Kidney (tissue), 13 donors: ENCODE measurements at regions not wholly inside any gene's neighbourhood (a gene's known extent, or its start where the extent isn't known, plus 50 kb on each side); places are given as distances from the start of the nearest gene placed in this dataset.
A peak's percentile ranks its signal among the peaks of the same experiment; 100 is the strongest.

Source experiments
- DNase-seq, 5 donors: peaks; one replicate each; pipeline ENCODE4 v3.0.0-alpha.2; 2013 to 2020
- FAIRE-seq: peaks from 2 replicates; lab custom pipeline; 2012; peaks lifted over from hg19 to GRCh38; lab: Jason Lieb, UNC
- H3K27ac ChIP-seq, 2 donors: one replicate each; pipeline ENCODE4 v1.7.0; 2013; ENCODE audit warnings: low read depth in 2 of 2, low read length in 2 of 2, inconsistent platforms in 1 of 2
- H3K27me3 ChIP-seq: one replicate; pipeline ENCODE4 v1.7.1; 2013; ENCODE audit warnings: low read length, inconsistent platforms; ENCODE audit not compliant: control insufficient read depth, insufficient read depth
- H3K36me3 ChIP-seq, 3 donors: one replicate each; pipeline versions ENCODE4 v1.7.0 to v1.7.1; 2013; ENCODE audit warnings: low read length in 3 of 3, control low read depth in 1 of 3, inconsistent platforms in 1 of 3; ENCODE audit not compliant: insufficient read depth in 3 of 3, control insufficient read depth in 2 of 3
- H3K4me1 ChIP-seq, 3 donors: one replicate each; pipeline versions ENCODE4 v1.7.0 to v1.7.1; 2013; ENCODE audit warnings: low read length in 3 of 3, inconsistent platforms in 1 of 3, low read depth in 1 of 3; ENCODE audit not compliant: control insufficient read depth in 2 of 3, insufficient read depth in 2 of 3
- H3K4me3 ChIP-seq, 3 donors: one replicate each; pipeline versions ENCODE4 v1.7.0 to v1.8.1; 2013; ENCODE audit warnings: low read length in 3 of 3, control low read depth in 1 of 3, inconsistent platforms in 1 of 3
- H3K9ac ChIP-seq, 3 donors: one replicate each; pipeline versions ENCODE4 v1.7.0 to v1.7.1; 2013; ENCODE audit warnings: low read length in 3 of 3, control low read depth in 1 of 3, inconsistent platforms in 1 of 3
- H3K9me3 ChIP-seq, 3 donors: one replicate each; pipeline versions ENCODE4 v1.7.0 to v1.7.1; 2013; ENCODE audit warnings: low read length in 3 of 3, control low read depth in 1 of 3, inconsistent platforms in 1 of 3; ENCODE audit not compliant: control insufficient read depth in 2 of 3, insufficient read depth in 1 of 3
- CTCF ChIP-seq: IDR thresholded peaks from 3 replicates; pipeline ENCODE4 v1.5.1; 2012; ENCODE audit warnings: mild to moderate bottlenecking, moderate library complexity, borderline replicate concordance; ENCODE audit not compliant: insufficient read depth; ENCODE audit errors: extremely low read depth
- intact Hi-C: fragments of 100-400 bp; cut with DNase I; formaldehyde crosslinking; loops from one replicate; pipeline ENCODE4 v1.11.1; 2022
- donor health status: control.
- donor health status: control.
- donor health status: control.
- donor health status: control.
- donor health status: control.
- donor health status: DM: yes; HTN: yes; CAD: no.
- donor health status: Normal renal cell carcinoma (clear cell type).

- Histone ChIP-seq H3K27me3 (no peaks in the 10 kb centered on the region), H3K4me3 (no peak overlapping the region), H3K9me3 (no peaks in the 10 kb centered on the region), H3K4me1 (no peaks in the 10 kb centered on the region), H3K9ac (no peak overlapping the region), H3K27ac (no peak overlapping the region), H3K36me3 (no peaks in the 10 kb centered on the region)
- no peak for FAIRE-seq
- TF ChIP-seq CTCF = no peak
- intact Hi-C loops = no loop called here
- DNase-seq = no peak
Observed at GRCh38 chr2:167365216-167365615, 476.9 kb downstream of the XIRP2 start.

GRCh38 chr2:167361426-167361825, 473.1 kb downstream of the XIRP2 start:
- Histone ChIP-seq H3K4me3 (no peak overlapping the region), H3K9ac (no peak overlapping the region), H3K9me3 (no peaks in the 10 kb centered on the region), H3K36me3 (no peaks in the 10 kb centered on the region), H3K27me3 (no peaks in the 10 kb centered on the region), H3K4me1 (no peaks in the 10 kb centered on the region), H3K27ac (no peak overlapping the region)
- intact Hi-C loops = no loop called here
- FAIRE-seq = no peak
- TF ChIP-seq CTCF = no peak
- no peak for DNase-seq

GRCh38 chr2:167355821-167356220, 467.5 kb downstream of the XIRP2 start:
- no peaks in the 10 kb centered on the region for H3K4me1 ChIP-seq
- H3K9me3 ChIP-seq = no peaks in the 10 kb centered on the region
- H3K4me3 ChIP-seq = no peak overlapping the region
- peak in 2 of 5 donors; percentile 11 to 22 for DNase-seq
- H3K36me3 ChIP-seq = no peaks in the 10 kb centered on the region
- H3K27me3 ChIP-seq = no peaks in the 10 kb centered on the region
- H3K27ac ChIP-seq = no peak overlapping the region
- intact Hi-C loops = no loop called here
- H3K9ac ChIP-seq = no peak overlapping the region
- FAIRE-seq = no peak
- TF ChIP-seq CTCF = no peak

GRCh38 chr2:167353605-167354280, 465.5 kb downstream of the XIRP2 start:
- no peaks in the 10 kb centered on the region for H3K27me3 ChIP-seq
- H3K27ac ChIP-seq = no peak overlapping the region
- H3K9ac ChIP-seq = no peak overlapping the region
- DNase-seq (no peak), FAIRE-seq (no peak)
- intact Hi-C loops = no loop called here
- H3K36me3 ChIP-seq = no peaks in the 10 kb centered on the region
- H3K4me1 ChIP-seq = no peaks in the 10 kb centered on the region
- no peaks in the 10 kb centered on the region for H3K9me3 ChIP-seq
- TF ChIP-seq CTCF = no peak
- no peak overlapping the region for H3K4me3 ChIP-seq
